HG02678 (cell line): ENCODE measurements at regions not wholly inside any gene's neighbourhood (a gene's known extent, or its start where the extent isn't known, plus 50 kb on each side); places are given as distances from the start of the nearest gene placed in this dataset.

ENCODE experiments used
- ATAC-seq: cut with Tn5 transposase; IDR thresholded peaks from one replicate; pipeline ENCODE4 v1.9.1; 2021; ENCODE audit warnings: mild to moderate bottlenecking, moderate library complexity; ENCODE audit not compliant: unreplicated experiment

DNA sequence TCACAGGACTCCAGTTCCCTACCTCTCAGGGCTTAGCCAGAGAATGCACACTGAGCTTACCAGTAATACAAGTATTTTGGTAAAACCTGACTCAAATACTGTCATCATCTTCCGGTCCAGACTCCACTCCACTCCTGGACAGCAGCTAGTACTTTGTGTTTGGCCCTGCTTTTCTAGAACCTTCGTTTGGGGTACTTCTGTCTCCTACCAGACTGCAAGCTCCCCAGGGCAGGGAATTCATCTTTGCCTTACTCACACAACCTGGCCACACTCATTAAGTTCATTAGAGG lies 108.9 kb upstream of the CDC42EP3 start:
- ATAC-seq: no peak

DNA sequence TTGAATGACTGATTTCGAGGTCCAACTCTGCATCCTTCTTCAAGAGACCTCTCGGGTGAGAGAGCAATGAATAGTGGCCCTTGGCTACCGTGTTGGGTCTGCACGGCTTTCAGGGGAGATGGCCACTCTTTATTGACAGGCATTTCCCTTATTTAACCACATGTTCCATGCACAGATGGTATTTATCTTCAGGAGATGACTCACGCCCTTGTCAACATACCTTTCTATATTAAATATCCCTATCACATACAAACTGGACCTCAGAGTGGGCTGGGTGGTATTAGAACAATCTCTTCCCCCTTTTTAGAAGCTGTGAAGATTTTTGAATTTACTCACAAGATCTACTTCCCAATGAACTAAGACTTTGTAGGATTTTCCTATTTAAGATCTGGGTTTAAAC lies 109.6 kb upstream of the CDC42EP3 start:
- ATAC-seq: no peak

DNA sequence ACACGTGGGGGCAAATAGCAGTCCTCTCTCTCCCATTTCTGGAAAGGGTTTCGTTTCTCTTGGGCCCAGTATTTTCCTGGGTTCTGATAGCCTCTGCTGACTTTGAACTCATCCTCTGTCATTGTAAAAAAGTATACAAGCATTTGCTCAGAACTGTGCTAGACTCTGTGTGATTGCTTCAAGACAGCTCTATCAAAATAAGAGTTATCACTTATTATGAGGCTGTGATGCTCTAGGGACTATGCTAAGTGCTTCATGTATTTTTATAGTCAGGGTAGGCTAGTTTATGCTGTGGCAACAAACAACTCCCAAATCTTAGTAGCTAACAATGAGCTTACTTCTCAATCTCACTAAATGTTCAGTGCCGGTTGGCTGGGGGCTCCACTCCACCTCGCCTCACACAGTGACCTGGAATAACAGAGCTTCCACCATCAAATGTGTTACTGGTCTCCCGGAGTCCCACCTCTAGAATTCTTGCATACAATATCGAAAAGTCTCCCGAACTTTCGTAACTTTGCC lies 110.8 kb upstream of the CDC42EP3 start:
- no peak for ATAC-seq

GRCh38 chr2:37782721-37783371 lies 111.4 kb upstream of the CDC42EP3 start:
- no peak for ATAC-seq

DNA sequence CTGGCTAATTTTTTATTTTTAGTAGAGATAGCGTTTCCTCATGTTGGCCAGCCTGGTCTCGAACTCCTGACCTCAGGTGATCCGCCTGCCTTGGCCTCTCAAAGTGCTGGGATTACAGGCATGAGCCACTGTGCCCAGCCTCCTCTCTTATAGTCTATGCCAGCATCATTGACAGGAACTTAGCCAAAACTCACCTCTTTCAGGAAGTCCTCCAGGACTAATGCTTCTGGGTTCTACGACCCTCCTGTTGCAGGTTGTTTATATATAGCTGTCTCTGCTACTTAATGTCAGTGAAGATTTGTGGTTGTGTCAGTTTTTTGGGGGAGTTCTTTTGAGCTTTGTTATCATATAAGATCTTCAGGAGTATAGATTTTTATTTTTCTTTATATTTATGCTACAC lies 112.1 kb upstream of the CDC42EP3 start:
- ATAC-seq: no peak

DNA sequence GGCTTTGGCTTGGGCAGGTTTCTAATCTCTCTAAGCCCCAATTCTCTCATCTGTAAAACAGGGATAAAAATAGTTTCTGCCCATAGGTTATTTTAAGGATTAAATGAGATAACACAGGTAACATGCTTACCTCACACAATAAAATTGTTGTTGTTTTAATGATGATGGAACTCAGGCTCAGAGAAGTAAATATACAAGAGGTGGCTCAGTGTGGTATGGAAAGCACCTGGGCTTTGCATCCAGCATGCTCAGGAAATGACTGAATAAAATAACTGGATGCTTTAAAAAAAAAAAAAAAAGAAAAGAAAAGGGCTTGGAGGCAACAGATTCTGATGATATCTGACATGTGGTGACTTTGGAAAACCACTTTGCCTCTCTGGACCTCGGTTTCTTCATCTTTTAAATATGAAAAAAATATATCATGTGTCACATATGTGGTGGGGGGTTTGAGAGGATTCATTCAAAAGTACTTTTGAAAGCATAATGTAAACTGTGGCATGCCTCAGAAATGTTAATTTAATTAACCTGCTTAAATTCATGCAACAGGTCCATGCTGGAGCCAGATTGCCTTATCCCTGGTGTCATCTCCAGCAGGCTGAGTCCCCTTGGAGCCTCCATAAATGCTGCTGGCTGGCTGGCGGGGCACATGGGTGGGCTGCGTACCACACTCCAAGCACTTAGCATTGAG lies 112.8 kb upstream of the CDC42EP3 start:
- no peak for ATAC-seq

DNA sequence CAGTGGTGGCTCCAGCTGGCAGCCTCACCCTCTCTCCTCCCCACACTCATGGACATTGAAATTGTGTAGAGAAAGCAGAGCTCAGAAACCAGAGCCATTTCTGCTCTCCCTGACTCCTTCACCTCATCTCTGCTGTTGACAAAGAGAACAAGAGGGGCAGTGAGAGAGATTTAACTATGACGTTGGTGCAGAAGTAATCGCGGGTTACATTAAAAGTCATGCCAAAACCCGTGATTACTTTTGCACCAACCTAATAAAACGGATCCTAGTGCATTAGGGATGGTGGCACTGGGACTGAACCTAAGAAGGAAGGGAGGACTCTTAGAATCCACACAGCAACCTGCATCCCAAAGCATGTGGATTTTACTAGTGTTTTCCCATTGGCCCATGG lies 113.3 kb upstream of the CDC42EP3 start:
- ATAC-seq: no peak

DNA sequence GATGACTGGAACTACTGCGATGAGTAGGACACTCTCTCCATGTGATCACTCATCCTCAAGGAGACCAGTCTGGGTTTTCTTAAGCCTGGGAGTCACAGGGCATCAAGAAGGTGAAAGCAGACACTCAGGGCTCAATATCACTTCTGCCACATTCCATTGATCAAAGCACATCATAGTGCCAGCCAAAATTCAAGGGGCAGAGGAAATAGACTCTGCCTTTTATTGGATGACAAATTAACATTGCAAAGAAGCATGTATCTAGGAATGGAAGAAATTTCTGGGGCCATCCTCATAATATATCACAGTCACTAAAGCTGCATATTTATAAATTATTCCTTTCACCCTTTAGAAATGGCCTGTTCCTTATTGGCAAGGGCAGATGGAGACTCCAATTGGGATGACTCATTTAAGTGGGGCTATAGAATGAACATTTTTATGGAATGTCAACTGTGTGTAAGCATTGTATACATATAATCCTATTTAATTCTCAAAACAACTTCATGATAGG lies 114.8 kb upstream of the CDC42EP3 start:
- ATAC-seq: no peak

DNA sequence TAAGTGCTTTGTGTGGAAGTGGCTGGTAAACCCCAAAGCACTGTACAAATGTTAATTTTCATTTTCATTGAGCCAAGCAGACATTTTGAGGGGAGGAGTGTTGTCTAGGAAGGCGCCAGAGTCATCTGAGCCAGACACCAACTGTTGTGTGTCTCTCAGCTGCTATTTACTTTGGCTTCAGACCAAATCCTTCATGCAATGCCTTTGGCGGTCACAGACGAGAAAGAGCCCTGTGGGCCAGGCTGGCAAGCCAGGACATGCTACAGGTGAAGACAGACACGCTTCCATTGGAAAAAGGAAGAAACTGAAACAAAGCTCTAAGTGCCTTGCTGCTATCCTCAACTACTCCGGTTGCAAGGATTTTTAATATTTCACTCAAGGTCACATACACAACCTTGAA lies 115.4 kb upstream of the CDC42EP3 start:
- ATAC-seq: no peak

- ATAC-seq: no peak
Measured at GRCh38 chr2:37788602-37789209, 117.3 kb upstream of the CDC42EP3 start.

GRCh38 chr2:37790019-37790418 lies 118.6 kb upstream of the CDC42EP3 start:
- no peak for ATAC-seq

GRCh38 chr2:37790462-37790861 lies 119.0 kb upstream of the CDC42EP3 start:
- ATAC-seq: no peak

GRCh38 chr2:37792366-37792765 lies 120.9 kb upstream of the CDC42EP3 start:
- no peak for ATAC-seq

DNA sequence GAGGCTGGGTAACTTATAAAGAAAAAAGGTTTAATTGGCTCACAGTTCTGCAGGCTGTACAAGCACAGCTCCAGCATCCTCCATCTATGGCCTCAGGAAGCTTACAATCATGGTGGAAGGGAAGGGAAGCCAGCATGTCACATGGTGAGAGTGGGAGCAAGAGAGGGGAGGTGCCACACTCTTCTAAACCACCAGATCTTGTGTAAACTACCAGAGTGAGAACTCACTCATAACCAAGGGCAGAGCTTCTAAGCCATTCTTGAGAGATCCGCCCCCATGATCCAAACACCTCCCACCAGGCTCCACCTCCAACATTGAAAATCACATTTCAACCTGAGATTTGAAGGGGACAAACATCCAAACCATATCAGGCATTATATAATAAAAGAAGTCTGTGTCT lies 121.6 kb upstream of the CDC42EP3 start:
- no peak for ATAC-seq

DNA sequence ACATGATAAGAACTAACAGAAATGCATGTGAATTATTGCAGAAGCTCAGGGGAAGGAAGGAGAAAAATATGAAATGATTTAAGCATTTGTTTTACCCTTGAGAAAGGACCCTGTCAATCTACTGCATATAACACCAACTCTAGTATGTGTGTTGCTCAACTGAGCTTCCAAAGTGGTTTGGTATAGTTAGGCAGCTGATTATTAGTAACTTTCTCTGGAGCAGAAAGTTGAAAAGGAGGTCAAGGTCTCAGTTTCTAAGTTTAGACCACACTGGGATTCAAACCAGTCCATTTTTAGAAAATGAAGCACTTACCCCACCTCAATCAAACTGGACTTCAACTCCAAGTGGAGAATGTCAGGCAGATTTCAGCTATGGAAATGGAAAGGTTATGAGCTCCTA lies 123.3 kb upstream of the CDC42EP3 start:
- no peak for ATAC-seq

GRCh38 chr2:37795456-37795855 lies 124.0 kb upstream of the CDC42EP3 start:
- ATAC-seq: no peak

DNA sequence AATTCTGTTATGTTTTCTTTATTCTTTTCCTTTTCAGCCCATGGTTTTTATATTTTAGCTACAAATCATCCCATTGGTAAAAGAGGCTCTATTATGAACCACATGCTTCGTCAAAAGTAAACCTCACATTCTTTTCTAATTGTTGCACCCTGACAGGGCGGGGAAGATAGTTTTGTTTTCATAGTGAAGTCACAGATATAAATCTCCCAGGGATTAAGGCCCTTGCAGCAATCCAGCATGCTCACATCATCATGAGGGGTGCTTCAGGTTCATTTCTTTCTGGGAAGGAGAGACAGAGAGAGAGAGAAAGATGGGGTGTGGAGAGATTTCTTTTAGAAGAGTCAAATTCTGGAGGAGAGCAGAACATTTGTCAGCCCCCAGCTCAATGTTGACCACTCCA lies 124.5 kb upstream of the CDC42EP3 start:
- no peak for ATAC-seq

DNA sequence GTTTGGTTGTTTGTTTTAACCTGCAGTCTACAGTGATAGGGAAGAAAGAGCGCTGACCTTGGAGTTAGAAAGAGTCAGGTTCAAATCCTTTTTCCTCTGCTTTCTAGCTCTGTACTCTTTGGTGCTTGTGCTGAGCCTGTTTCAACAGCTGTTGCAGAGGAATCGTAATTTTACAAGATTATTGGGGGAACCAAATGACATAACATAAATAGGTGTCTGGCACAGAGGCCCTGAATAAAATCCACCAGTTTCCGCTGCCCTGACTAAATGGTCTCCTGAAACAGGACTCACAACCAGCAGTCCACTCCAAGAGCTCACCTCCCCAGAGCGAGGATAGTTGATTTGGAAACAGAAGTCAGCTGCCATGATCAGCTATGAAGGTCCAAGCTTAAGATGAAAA lies 125.0 kb upstream of the CDC42EP3 start:
- ATAC-seq: no peak

DNA sequence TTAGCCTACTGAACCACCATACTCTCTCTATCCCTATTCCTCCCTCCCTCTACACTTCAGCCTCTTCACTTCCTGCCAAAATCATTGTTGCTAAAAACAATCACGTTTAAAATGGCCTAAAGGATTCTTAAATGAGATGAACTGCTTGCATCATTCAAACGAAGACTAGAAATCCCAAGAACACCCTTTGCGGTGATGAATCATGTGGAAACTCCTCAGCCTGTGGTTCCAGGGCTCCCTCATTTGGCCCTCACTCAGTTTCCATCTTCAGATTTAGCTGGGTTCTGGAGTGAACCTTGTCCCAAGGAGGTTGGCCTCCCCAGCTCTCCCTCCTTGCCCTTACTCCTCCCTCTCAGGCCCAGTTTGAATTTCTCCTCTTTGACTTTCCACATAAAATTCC lies 125.6 kb upstream of the CDC42EP3 start:
- no peak for ATAC-seq

GRCh38 chr2:37798315-37799005 lies 126.6 kb upstream of the RMDN2 start:
- no peak for ATAC-seq

- no peak for ATAC-seq
Measured at GRCh38 chr2:37800176-37800858, 124.8 kb upstream of the RMDN2 start.
